H1 (cell line): ENCODE measurements at regions not wholly inside any gene's neighbourhood (a gene's known extent, or its start where the extent isn't known, plus 50 kb on each side); places are given as distances from the start of the nearest gene placed in this dataset.

Experiments used
- SP4 ChIP-seq: IDR thresholded peaks from 2 replicates; pipeline ENCODE4 v1.6.1; 2012; ENCODE audit warnings: low read length, inconsistent platforms
- TF ChIP-seq, protein P1 (sequence below), 3 experiments: IDR thresholded peaks; 1 replicate in 2 of 3; 2 replicates in 1 of 3; pipeline versions ENCODE4 v1.5.1 to v1.6.1; 2011; ENCODE audit warnings: low read length in 3 of 3, mild to moderate bottlenecking in 3 of 3, inconsistent platforms in 2 of 3, low read depth in 1 of 3, moderate library complexity in 1 of 3; ENCODE audit not compliant: insufficient read depth in 1 of 3; ENCODE audit errors: control extremely low read depth in 1 of 3

DNA sequence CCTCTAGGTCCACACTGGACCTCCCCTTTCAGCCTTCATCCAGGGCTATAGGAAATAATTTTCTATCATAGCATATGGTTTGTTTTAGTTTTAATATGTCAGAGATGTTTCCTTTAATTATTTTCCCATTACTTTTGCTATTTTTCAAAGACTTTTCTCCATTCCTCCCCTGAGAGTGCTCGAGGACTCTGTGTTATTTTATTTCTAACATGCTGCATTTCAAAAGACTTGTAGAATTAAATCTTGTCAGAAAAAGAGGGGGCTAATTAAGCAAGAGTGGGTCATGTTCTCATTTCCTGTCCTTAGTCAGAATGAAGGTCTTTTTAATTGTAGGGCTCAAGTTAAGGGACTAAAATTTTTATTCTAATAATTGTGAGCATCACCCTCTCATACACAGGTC is 71.6 kb upstream of the CTTNBP2 start:
- TF ChIP-seq SP4 = no peak
- TF ChIP-seq, protein P1, sequence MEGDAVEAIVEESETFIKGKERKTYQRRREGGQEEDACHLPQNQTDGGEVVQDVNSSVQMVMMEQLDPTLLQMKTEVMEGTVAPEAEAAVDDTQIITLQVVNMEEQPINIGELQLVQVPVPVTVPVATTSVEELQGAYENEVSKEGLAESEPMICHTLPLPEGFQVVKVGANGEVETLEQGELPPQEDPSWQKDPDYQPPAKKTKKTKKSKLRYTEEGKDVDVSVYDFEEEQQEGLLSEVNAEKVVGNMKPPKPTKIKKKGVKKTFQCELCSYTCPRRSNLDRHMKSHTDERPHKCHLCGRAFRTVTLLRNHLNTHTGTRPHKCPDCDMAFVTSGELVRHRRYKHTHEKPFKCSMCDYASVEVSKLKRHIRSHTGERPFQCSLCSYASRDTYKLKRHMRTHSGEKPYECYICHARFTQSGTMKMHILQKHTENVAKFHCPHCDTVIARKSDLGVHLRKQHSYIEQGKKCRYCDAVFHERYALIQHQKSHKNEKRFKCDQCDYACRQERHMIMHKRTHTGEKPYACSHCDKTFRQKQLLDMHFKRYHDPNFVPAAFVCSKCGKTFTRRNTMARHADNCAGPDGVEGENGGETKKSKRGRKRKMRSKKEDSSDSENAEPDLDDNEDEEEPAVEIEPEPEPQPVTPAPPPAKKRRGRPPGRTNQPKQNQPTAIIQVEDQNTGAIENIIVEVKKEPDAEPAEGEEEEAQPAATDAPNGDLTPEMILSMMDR (IDR thresholded peaks at IDR 0.05; ENCODE audit: control extremely low read depth in 1 of 3, insufficient read depth in 1 of 3, low read depth in 1 of 3, low read length in 3 of 3) = no peak
